AG10803 (cell line): ENCODE measurements at regions not wholly inside any gene's neighbourhood (a gene's known extent, or its start where the extent isn't known, plus 50 kb on each side); places are given as distances from the start of the nearest gene placed in this dataset.

ENCODE experiments used
- DNase-seq: peaks from one replicate; pipeline ENCODE4 v3.0.0; 2010; ENCODE audit warnings: low read depth
- H3K4me3 ChIP-seq: 2 replicates; pipeline ENCODE4 v1.5.1; 2011; ENCODE audit warnings: mild to moderate bottlenecking, low read length, control low read depth
- CTCF ChIP-seq: conservative IDR thresholded peaks from 2 replicates; pipeline ENCODE4 v1.5.1; 2011; ENCODE audit warnings: mild to moderate bottlenecking, low read length, control low read depth, inconsistent platforms

GRCh38 chr6:26249957-26250697, 114.9 kb upstream of the BTN3A2 start:
- TF ChIP-seq CTCF = peak; percentile 38
- H3K4me3 ChIP-seq = peak overlapping the region; percentile 75
- peak; percentile 51 for DNase-seq

GRCh38 chr6:26250698-26251044, 114.3 kb upstream of the BTN3A2 start:
- H3K4me3 ChIP-seq = peak overlapping the region; percentile 78
- DNase-seq = no peak
- no peak for TF ChIP-seq CTCF

GRCh38 chr6:26251354-26252076, 113.5 kb upstream of the BTN3A2 start:
- peak; percentile 87 for DNase-seq
- peak overlapping the region; percentile 78 for H3K4me3 ChIP-seq
- TF ChIP-seq CTCF = no peak

GRCh38 chr6:26252077-26252472, 112.9 kb upstream of the BTN3A2 start:
- peak overlapping the region; percentile 78 for H3K4me3 ChIP-seq
- no peak for TF ChIP-seq CTCF
- no peak for DNase-seq

- no peak for TF ChIP-seq CTCF
- DNase-seq = no peak
- H3K4me3 ChIP-seq = no peak overlapping the region
Observed at GRCh38 chr6:26254724-26255123, 110.3 kb upstream of the BTN3A2 start.

GRCh38 chr6:26257272-26257671, 107.7 kb upstream of the BTN3A2 start:
- DNase-seq = no peak
- no peak for TF ChIP-seq CTCF
- H3K4me3 ChIP-seq = no peak overlapping the region

GRCh38 chr6:26258212-26258977, 106.6 kb upstream of the BTN3A2 start:
- TF ChIP-seq CTCF = 0 out of 2 replicates have a peak, but pooled peaks have one; percentile 18
- DNase-seq = no peak
- H3K4me3 ChIP-seq = no peak overlapping the region
